Uterus (tissue), 3 donors: ENCODE measurements at regions not wholly inside any gene's neighbourhood (a gene's known extent, or its start where the extent isn't known, plus 50 kb on each side); places are given as distances from the start of the nearest gene placed in this dataset.
"Not testable (repeated sequence)": the region's sequence is repeated elsewhere in the genome, so short reads cannot be mapped to it uniquely, and the experiment has no call there.

ENCODE experiments used
- DNase-seq, 2 donors: peaks; one replicate each; pipeline ENCODE4 v3.0.0-alpha.2; 2019 to 2020
- H3K27ac ChIP-seq, 2 donors: fragments of 200-600 bp; sonication (generic); 1 replicate in 1 of 2; 2 replicates in 1 of 2; pipeline ENCODE4 v1.5.1; 2016 to 2018
- H3K27me3 ChIP-seq, 2 donors: fragments of 200-600 bp; sonication (generic); one replicate each; pipeline ENCODE4 v1.5.1; 2018 to 2019; ENCODE audit warnings: control low read depth in 1 of 2
- H3K36me3 ChIP-seq, 2 donors: fragments of 200-600 bp; sonication (generic); one replicate each; pipeline ENCODE4 v1.5.1; 2019; ENCODE audit warnings: control low read depth in 1 of 2
- H3K4me1 ChIP-seq, 2 donors: fragments of 200-600 bp; sonication (generic); one replicate each; pipeline ENCODE4 v1.5.1; 2018 to 2019; ENCODE audit warnings: control low read depth in 1 of 2
- H3K4me3 ChIP-seq, 2 donors: fragments of 200-600 bp; sonication (generic); 1 replicate in 1 of 2; 2 replicates in 1 of 2; pipeline ENCODE4 v1.5.1; 2018 to 2019; ENCODE audit warnings: mild to moderate bottlenecking in 1 of 2
- H3K9me3 ChIP-seq, 2 donors: fragments of 200-600 bp; sonication (generic); one replicate each; pipeline ENCODE4 v1.5.1; 2019; ENCODE audit warnings: control low read depth in 1 of 2
- CTCF ChIP-seq, 4 experiments: fragments of 200-600 bp in 2 of 4; fragments of 450-650 bp in 2 of 4; sonication (generic) in 2 of 4; IDR thresholded peaks; one replicate each; pipeline ENCODE4 v1.5.1; 2016 to 2019; ENCODE audit warnings: antibody characterized with exemption in 4 of 4, mild to moderate bottlenecking in 2 of 4, moderate library complexity in 1 of 4
- POLR2A ChIP-seq, 2 donors: fragments of 450-650 bp; IDR thresholded peaks; one replicate each; pipeline ENCODE4 v1.6.1; 2016; ENCODE audit warnings: antibody characterized with exemption in 2 of 2, mild to moderate bottlenecking in 1 of 2, moderate library complexity in 1 of 2
- intact Hi-C: fragments of 100-400 bp; cut with DNase I; formaldehyde crosslinking; loops from one replicate; pipeline ENCODE4 v1.15.1; 2023; ENCODE audit warnings: low total_unique reads
- donor health status: DM: yes; HTN: yes; CAD: no.

DNA sequence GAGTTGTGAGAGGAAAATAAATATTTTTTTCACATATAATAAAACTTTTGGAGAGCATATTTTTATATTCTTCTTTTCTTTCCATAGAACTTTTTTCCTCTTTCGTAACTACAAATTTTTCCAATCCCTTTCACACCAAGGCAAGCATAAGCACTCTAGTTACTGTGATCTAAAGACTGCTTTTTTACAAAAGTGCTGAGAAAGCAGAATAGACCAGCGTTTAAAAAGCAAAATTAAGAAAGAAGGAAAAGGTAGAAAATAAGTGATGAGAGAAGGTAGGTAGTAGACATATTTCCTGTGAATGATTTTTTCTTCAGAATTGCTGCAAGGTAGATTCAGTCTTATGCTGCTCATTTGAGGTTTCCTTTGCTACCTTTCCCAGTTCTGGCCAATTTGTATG is 195.5 kb downstream of the MBL2 start:
- Histone ChIP-seq H3K27ac (no peak overlapping the region), H3K4me3 (no peak overlapping the region), H3K27me3 (no peaks in the 10 kb centered on the region), H3K4me1 (no peaks in the 10 kb centered on the region), H3K9me3 (no peaks in the 10 kb centered on the region), H3K36me3 (no peaks in the 10 kb centered on the region)
- intact Hi-C loops: no loop called here
- no peak for DNase-seq
- no peak for TF ChIP-seq POLR2A (IDR thresholded peaks at IDR 0.05)
- TF ChIP-seq CTCF (IDR thresholded peaks at IDR 0.05): no peak

DNA sequence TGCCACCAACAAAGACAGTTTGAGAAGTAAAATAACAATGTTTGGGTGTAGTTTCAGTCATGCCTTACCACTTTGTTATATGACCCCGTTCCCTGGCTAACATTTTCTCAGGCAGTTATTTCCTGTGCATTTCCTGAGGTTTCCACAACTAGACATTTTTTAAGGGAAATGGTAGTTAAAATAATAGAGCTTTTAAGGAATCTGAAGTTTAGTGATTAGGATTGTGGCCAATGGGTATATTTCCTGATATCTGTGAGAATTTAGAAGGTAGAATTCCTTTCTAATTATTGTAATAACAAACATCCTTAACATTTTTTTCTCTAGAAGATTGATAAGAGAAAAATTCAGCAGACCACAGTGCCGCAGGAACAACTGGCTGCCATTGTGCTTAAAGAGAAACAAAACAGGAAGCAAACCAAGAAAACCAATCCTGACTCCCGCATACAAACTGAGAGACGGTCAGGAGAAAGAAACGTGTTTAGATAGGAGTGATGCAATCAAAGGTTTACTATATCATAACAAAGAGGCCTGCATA is 193.6 kb downstream of the MBL2 start:
- Histone ChIP-seq H3K4me3 (no peak overlapping the region), H3K27me3 (no peaks in the 10 kb centered on the region), H3K36me3 (no peaks in the 10 kb centered on the region), H3K4me1 (no peaks in the 10 kb centered on the region), H3K27ac (no peak overlapping the region), H3K9me3 (no peaks in the 10 kb centered on the region)
- intact Hi-C loops: no loop called here
- DNase-seq: no peak
- no peak for TF ChIP-seq POLR2A (IDR thresholded peaks at IDR 0.05)
- no peak for TF ChIP-seq CTCF (IDR thresholded peaks at IDR 0.05)

GRCh38 chr10:52581636-52582035 is 190.9 kb downstream of the MBL2 start:
- H3K4me3 ChIP-seq, H3K27ac ChIP-seq, H3K4me1 ChIP-seq, H3K27me3 ChIP-seq, H3K9me3 ChIP-seq, DNase-seq, intact Hi-C loops, H3K36me3 ChIP-seq: not testable (repeated sequence)

GRCh38 chr10:52583336-52583735 is 189.2 kb downstream of the MBL2 start:
- no peak overlapping the region for H3K27ac ChIP-seq
- H3K4me1 ChIP-seq: no peaks in the 10 kb centered on the region
- H3K9me3 ChIP-seq: no peaks in the 10 kb centered on the region
- intact Hi-C loops: no loop called here
- no peaks in the 10 kb centered on the region for H3K36me3 ChIP-seq
- no peak for DNase-seq
- no peaks in the 10 kb centered on the region for H3K27me3 ChIP-seq
- TF ChIP-seq POLR2A (IDR thresholded peaks at IDR 0.05) (no peak), CTCF (IDR thresholded peaks at IDR 0.05) (no peak)
- no peak overlapping the region for H3K4me3 ChIP-seq

- no peak for TF ChIP-seq POLR2A (IDR thresholded peaks at IDR 0.05)
- no peak for DNase-seq
- intact Hi-C loops: no loop called here
- no peak overlapping the region for H3K27ac ChIP-seq
- H3K27me3 ChIP-seq: no peaks in the 10 kb centered on the region
- H3K36me3 ChIP-seq: no peaks in the 10 kb centered on the region
- H3K4me1 ChIP-seq: no peaks in the 10 kb centered on the region
- no peak overlapping the region for H3K4me3 ChIP-seq
- no peaks in the 10 kb centered on the region for H3K9me3 ChIP-seq
These were observed 185.9 kb downstream of the MBL2 start for GRCh38 chr10:52586710-52587109.

DNA sequence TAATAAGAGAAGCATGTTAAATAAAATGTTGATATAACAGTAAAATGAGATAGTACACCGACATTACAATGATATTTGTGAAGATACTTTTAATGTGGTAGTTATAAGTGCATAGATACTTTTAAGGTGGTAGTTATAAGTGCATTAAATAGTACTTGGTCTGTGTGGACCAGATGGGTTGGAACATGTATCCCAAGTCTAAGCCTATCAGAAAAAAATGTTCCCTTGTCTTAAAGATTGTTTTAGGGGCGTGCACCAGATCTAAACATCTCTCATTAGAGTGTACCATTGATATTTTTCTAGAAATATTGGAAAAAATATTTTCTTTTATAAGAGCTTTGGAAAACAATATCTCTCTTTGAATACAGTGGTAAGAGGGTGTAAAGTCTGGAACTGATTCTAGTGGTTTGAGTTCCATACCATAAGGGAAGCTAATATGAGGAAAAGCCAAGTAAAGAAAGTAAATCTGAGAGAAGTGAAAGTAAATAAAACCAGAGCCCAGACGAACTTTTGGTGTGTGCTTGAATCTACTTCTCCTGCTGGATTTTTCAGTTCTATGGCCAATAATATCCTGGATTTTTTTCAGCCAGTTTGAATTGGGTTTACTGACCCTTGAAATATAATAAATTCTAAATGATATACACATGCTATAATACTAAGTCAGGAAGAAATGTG is 175.3 kb downstream of the MBL2 start:
- Histone ChIP-seq H3K4me3 (no peak overlapping the region), H3K36me3 (no peaks in the 10 kb centered on the region), H3K27ac (no peak overlapping the region), H3K9me3 (no peaks in the 10 kb centered on the region), H3K4me1 (no peaks in the 10 kb centered on the region), H3K27me3 (no peaks in the 10 kb centered on the region)
- TF ChIP-seq CTCF (IDR thresholded peaks at IDR 0.05): no peak
- no peak for TF ChIP-seq POLR2A (IDR thresholded peaks at IDR 0.05)
- no peak for DNase-seq
- intact Hi-C loops: no loop called here
